Ishikawa (cell line): ENCODE measurements at regions not wholly inside any gene's neighbourhood (a gene's known extent, or its start where the extent isn't known, plus 50 kb on each side); places are given as distances from the start of the nearest gene placed in this dataset.

Source experiments
- CEBPB ChIP-seq: IDR thresholded peaks from 2 replicates; pipeline ENCODE4 v1.6.1; 2012
- CREB1 ChIP-seq: IDR thresholded peaks from 2 replicates; pipeline ENCODE4 v1.6.1; 2012; ENCODE audit warnings: low read depth
- EGR1 ChIP-seq: IDR thresholded peaks from 2 replicates; pipeline ENCODE4 v1.6.1; 2012
- FOXM1 ChIP-seq: IDR thresholded peaks from 2 replicates; pipeline ENCODE4 v1.6.1; 2012; ENCODE audit warnings: low read depth, borderline replicate concordance
- NFIC ChIP-seq: IDR thresholded peaks from 2 replicates; pipeline ENCODE4 v1.6.1; 2012
- RAD21 ChIP-seq: IDR thresholded peaks from 2 replicates; pipeline ENCODE4 v1.6.1; 2012; ENCODE audit warnings: low read depth
- TAF1 ChIP-seq: IDR thresholded peaks from 2 replicates; pipeline ENCODE4 v1.6.1; 2012; ENCODE audit warnings: low read depth, mild to moderate bottlenecking
- TCF12 ChIP-seq: IDR thresholded peaks from 2 replicates; pipeline ENCODE4 v1.6.1; 2012; ENCODE audit warnings: low read depth
- TEAD4 ChIP-seq: IDR thresholded peaks from 2 replicates; pipeline ENCODE4 v1.6.1; 2012
- YY1 ChIP-seq: IDR thresholded peaks from 2 replicates; pipeline ENCODE4 v1.6.1; 2012; ENCODE audit warnings: low read depth
- ZBTB7A ChIP-seq: IDR thresholded peaks from 2 replicates; pipeline ENCODE4 v1.6.1; 2012; ENCODE audit warnings: low read depth
- TF ChIP-seq, protein P1 (sequence below): IDR thresholded peaks from 2 replicates; pipeline ENCODE4 v1.6.1; 2012
- TF ChIP-seq, protein P2 (sequence below): IDR thresholded peaks from 2 replicates; pipeline ENCODE4 v1.6.1; 2012; ENCODE audit warnings: low read depth, mild to moderate bottlenecking
- TF ChIP-seq, protein P3 (sequence below): IDR thresholded peaks from 2 replicates; pipeline ENCODE4 v1.6.1; 2012

- no peak for TF ChIP-seq EGR1
- TF ChIP-seq CREB1 = no peak
- TF ChIP-seq, protein P1, sequence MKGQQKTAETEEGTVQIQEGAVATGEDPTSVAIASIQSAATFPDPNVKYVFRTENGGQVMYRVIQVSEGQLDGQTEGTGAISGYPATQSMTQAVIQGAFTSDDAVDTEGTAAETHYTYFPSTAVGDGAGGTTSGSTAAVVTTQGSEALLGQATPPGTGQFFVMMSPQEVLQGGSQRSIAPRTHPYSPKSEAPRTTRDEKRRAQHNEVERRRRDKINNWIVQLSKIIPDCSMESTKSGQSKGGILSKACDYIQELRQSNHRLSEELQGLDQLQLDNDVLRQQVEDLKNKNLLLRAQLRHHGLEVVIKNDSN = no peak
- TF ChIP-seq YY1 = no peak
- no peak for TF ChIP-seq ZBTB7A
- TF ChIP-seq, protein P2, sequence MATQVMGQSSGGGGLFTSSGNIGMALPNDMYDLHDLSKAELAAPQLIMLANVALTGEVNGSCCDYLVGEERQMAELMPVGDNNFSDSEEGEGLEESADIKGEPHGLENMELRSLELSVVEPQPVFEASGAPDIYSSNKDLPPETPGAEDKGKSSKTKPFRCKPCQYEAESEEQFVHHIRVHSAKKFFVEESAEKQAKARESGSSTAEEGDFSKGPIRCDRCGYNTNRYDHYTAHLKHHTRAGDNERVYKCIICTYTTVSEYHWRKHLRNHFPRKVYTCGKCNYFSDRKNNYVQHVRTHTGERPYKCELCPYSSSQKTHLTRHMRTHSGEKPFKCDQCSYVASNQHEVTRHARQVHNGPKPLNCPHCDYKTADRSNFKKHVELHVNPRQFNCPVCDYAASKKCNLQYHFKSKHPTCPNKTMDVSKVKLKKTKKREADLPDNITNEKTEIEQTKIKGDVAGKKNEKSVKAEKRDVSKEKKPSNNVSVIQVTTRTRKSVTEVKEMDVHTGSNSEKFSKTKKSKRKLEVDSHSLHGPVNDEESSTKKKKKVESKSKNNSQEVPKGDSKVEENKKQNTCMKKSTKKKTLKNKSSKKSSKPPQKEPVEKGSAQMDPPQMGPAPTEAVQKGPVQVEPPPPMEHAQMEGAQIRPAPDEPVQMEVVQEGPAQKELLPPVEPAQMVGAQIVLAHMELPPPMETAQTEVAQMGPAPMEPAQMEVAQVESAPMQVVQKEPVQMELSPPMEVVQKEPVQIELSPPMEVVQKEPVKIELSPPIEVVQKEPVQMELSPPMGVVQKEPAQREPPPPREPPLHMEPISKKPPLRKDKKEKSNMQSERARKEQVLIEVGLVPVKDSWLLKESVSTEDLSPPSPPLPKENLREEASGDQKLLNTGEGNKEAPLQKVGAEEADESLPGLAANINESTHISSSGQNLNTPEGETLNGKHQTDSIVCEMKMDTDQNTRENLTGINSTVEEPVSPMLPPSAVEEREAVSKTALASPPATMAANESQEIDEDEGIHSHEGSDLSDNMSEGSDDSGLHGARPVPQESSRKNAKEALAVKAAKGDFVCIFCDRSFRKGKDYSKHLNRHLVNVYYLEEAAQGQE = no peak
- no peak for TF ChIP-seq TAF1
These were observed 85.1 kb upstream of the AP1S2 start for GRCh38 chrX:15939737-15940136.

- TF ChIP-seq FOXM1 (no peak), EGR1 (no peak), CEBPB (no peak), RAD21 (no peak), TAF1 (no peak), ZBTB7A (no peak)
- TF ChIP-seq, protein P3, sequence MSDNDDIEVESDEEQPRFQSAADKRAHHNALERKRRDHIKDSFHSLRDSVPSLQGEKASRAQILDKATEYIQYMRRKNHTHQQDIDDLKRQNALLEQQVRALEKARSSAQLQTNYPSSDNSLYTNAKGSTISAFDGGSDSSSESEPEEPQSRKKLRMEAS = no peak
- TF ChIP-seq, protein P2 = no peak
These were observed 83.5 kb upstream of the AP1S2 start for GRCh38 chrX:15938072-15938471.

DNA sequence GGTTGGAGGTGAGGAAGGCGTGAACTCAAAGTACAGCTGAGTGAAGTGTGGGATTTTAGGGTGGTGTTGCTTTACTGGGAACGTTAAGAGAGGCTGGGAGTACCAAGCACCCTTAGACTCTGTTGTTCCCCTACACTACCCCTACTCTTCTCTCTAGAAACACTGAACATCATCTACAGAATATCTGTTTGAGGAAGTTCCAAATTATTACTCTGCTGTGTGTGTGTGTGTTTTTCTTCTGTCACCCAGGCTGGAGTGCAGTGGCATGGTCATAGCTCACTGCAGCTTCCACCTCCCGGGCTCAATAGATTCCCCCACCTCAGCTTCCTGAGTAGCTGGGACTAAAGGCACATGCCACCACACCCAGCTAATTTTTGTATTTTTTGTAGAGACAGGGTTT lies 76.7 kb upstream of the AP1S2 start:
- TF ChIP-seq, protein P2 = no peak
- TF ChIP-seq TEAD4 = no peak
- TF ChIP-seq TCF12 = no peak
- no peak for TF ChIP-seq YY1
- TF ChIP-seq NFIC = no peak
- no peak for TF ChIP-seq FOXM1

DNA sequence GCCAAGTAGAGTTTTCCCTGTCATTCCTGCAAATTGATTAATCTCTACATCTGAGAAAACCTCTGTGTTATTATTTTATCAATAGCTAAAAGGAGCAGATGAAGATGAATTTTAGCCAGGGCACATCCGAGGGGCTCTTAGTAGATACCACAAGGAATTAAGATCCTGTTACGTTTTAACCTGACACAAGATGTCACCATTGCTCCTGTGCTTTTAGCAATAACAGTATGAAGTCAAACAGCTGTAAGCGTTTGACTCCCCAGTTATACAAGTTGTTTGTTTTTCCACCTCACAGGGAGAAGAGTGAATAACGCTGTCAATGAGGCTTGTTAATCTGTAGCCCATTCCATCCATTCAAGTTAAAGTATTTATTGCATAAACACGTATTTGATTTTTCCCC lies 76.0 kb upstream of the AP1S2 start:
- TF ChIP-seq RAD21 (peak; percentile 30), NFIC (no peak)

DNA sequence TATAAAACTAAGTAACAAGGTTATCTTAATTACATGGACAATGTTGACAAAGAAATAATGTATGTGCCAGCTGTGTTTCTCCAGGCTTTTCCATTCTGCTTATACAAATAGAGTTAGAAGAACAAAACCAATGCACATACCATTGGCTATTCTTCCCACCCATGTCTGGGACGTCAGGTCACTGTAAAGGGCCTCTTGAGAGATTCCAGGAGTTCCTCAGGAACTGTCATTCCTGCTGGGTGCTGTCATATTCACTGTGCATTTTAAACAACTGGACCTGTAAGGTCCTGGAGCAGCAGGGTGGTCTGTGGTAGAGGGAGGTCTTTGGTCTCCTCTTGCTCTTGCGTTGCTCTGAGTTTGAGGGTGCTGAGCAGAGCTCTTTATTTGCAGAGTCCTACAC lies 74.6 kb upstream of the AP1S2 start:
- TF ChIP-seq, protein P2 = no peak
- no peak for TF ChIP-seq FOXM1
- TF ChIP-seq, protein P1 = no peak
- TF ChIP-seq YY1 = no peak
- no peak for TF ChIP-seq RAD21
- TF ChIP-seq CREB1 = no peak
- no peak for TF ChIP-seq ZBTB7A
